OCI-LY7 (cell line): ENCODE measurements at regions not wholly inside any gene's neighbourhood (a gene's known extent, or its start where the extent isn't known, plus 50 kb on each side); places are given as distances from the start of the nearest gene placed in this dataset.

Experiments
- BruUV-seq: library from RNA; stranded (reverse); fragments of 400-500 nt; replicated peaks from 2 replicates; lab custom pipeline; 2021; lab: Mats Ljungman, UMichigan
- CTCF ChIA-PET: fragments of 300-600 bp; sonication (Branson Sonifier 250); formaldehyde crosslinking; loops from one replicate; lab custom pipeline; 2022; ENCODE audit warnings: antibody characterized with exemption; ENCODE audit not compliant: unreplicated experiment; lab: Charles Lee
- POLR2A ChIA-PET: fragments of 300-600 bp; sonication (Branson Sonifier 250); formaldehyde crosslinking; loops from one replicate; lab custom pipeline; 2022; ENCODE audit warnings: antibody characterized with exemption; lab: Charles Lee
- DNase-seq: peaks from one replicate; pipeline ENCODE4 v3.0.0-alpha.2; 2015; ENCODE audit warnings: low spot score
- H2AFZ ChIP-seq: fragments of 200-600 bp; sonication (generic), shearing (Covaris generic); 2 replicates; pipeline ENCODE4 v1.6.1; 2014; ENCODE audit warnings: mild to moderate bottlenecking, antibody characterized with exemption, low read length, moderate library complexity
- H3K27ac ChIP-seq: fragments of 200-600 bp; sonication (generic); 2 replicates; pipeline ENCODE4 v1.5.1; 2014; ENCODE audit warnings: mixed run types, low read depth, mild to moderate bottlenecking, moderate library complexity, low read length, inconsistent platforms; ENCODE audit not compliant: poor library complexity, severe bottlenecking
- H3K36me3 ChIP-seq: fragments of 200-600 bp; sonication (generic); 2 replicates; pipeline ENCODE4 v1.6.1; 2014; ENCODE audit warnings: mild to moderate bottlenecking, antibody characterized with exemption, low read length, moderate library complexity, mixed read lengths; ENCODE audit not compliant: insufficient read depth
- H3K4me1 ChIP-seq: fragments of 200-600 bp; sonication (generic); 2 replicates; pipeline ENCODE4 v1.5.1; 2014; ENCODE audit warnings: mild to moderate bottlenecking, low read length; ENCODE audit not compliant: insufficient read depth, poor library complexity, severe bottlenecking
- H3K4me2 ChIP-seq: fragments of 200-600 bp; sonication (generic); 2 replicates; pipeline ENCODE4 v1.6.1; 2014; ENCODE audit warnings: mild to moderate bottlenecking, low read length
- H3K4me3 ChIP-seq: fragments of 200-600 bp; sonication (generic); 2 replicates; pipeline ENCODE4 v1.5.1; 2014; ENCODE audit warnings: mild to moderate bottlenecking, low read depth, low read length; ENCODE audit not compliant: poor library complexity, severe bottlenecking
- H3K79me2 ChIP-seq: fragments of 200-600 bp; sonication (generic); 2 replicates; pipeline ENCODE4 v1.6.1; 2016; ENCODE audit warnings: low read depth, mild to moderate bottlenecking, low read length, moderate library complexity, mixed read lengths; ENCODE audit not compliant: insufficient read depth
- H3K9me2 ChIP-seq: fragments of 200-600 bp; sonication (generic); 2 replicates; pipeline ENCODE4 v1.6.1; 2016; ENCODE audit warnings: mild to moderate bottlenecking, low read length, mixed read lengths; ENCODE audit not compliant: insufficient read depth
- H3K9me3 ChIP-seq: fragments of 200-600 bp; sonication (generic); 2 replicates; pipeline ENCODE4 v1.6.1; 2014; ENCODE audit warnings: mild to moderate bottlenecking, mixed run types, low read length, mixed read lengths
- H4K20me1 ChIP-seq: fragments of 200-600 bp; sonication (generic); 2 replicates; pipeline ENCODE4 v1.6.1; 2014; ENCODE audit warnings: mild to moderate bottlenecking, antibody characterized with exemption, low read length, moderate library complexity, mixed read lengths; ENCODE audit not compliant: insufficient read depth
- CTCF ChIP-seq: fragments of 200-600 bp; sonication (generic); conservative IDR thresholded peaks from 2 replicates; pipeline ENCODE4 v1.5.1; 2014; ENCODE audit warnings: mild to moderate bottlenecking, antibody characterized with exemption, low read length, moderate library complexity, mixed read lengths
- EZH2phosphoT487 ChIP-seq: fragments of 200-600 bp; sonication (generic); IDR thresholded peaks from 2 replicates; pipeline ENCODE4 v1.6.1; 2018; ENCODE audit warnings: low read depth, borderline replicate concordance, mild to moderate bottlenecking, mixed run types, antibody characterized with exemption, low read length, moderate library complexity, mixed read lengths
- intact Hi-C: fragments of 100-400 bp; cut with micrococcal nuclease; formaldehyde crosslinking; loops from one replicate; pipeline ENCODE4 v1.10.0; 2022; ENCODE audit not compliant: unreplicated experiment

- Histone ChIP-seq H3K79me2 (no peaks in the 10 kb centered on the region), H3K4me2 (peak overlapping the region; percentile 87), H3K4me1 (peaks cover 66% of the 10 kb centered on the region), H3K9me3 (no peaks in the 10 kb centered on the region), H3K27ac (peak overlapping the region; percentile 72), H4K20me1 (no peaks in the 10 kb centered on the region), H3K9me2 (no peaks in the 10 kb centered on the region), H2AFZ (peak overlapping the region; percentile 89; the same call in 1 of the 2 replicates), H3K4me3 (peak overlapping the region; percentile 43), H3K36me3 (no peaks in the 10 kb centered on the region)
- intact Hi-C loops, result loop anchor here (1.0 to 10.0 kb wide), 8 partner anchors 75 to 531 kb away; partner anchors contain the start of genes FAN1 and KLF13
- no peak for TF ChIP-seq CTCF
- no peak for TF ChIP-seq EZH2phosphoT487
- ChIA-PET POLR2A (interaction anchor here (0.5 to 2.4 kb wide), 10 partner anchors 16 to 433 kb away, joined by 3 to 14 read pairs (median 5); no protein-coding TSS in a partner anchor), CTCF (interaction anchor here (0.5 to 7.7 kb wide), 12 partner anchors 25 to 233 kb away, joined by 3 to 121 read pairs (median 6); no protein-coding TSS in a partner anchor)
- DNase-seq, result peak; percentile 38
- no TSS peak for BruUV-seq
Observed at GRCh38 chr15:31435912-31436628, 109.4 kb downstream of the KLF13 start.

- Histone ChIP-seq H2AFZ (peak overlapping the region; percentile 26; the same call in 1 of the 2 replicates), H3K27ac (peak overlapping the region; percentile 2), H3K36me3 (no peaks in the 10 kb centered on the region), H3K9me3 (no peaks in the 10 kb centered on the region), H3K79me2 (no peaks in the 10 kb centered on the region), H3K4me3 (no peak overlapping the region), H3K4me1 (peaks cover 82% of the 10 kb centered on the region), H3K4me2 (peak overlapping the region; percentile 40), H4K20me1 (no peaks in the 10 kb centered on the region), H3K9me2 (no peaks in the 10 kb centered on the region)
- intact Hi-C loops, result loop anchor here (5.0 to 10.0 kb wide), 2 partner anchors 90 to 533 kb away; partner anchors contain the start of gene FAN1
- POLR2A ChIA-PET, result interaction anchor here (0.6 to 3.6 kb wide), 5 partner anchors 14 to 211 kb away, joined by 3 to 33 read pairs (median 6); no protein-coding TSS in a partner anchor
- DNase-seq, result peak; percentile 54
- TF ChIP-seq CTCF (no peak), EZH2phosphoT487 (no peak)
- CTCF ChIA-PET, result interaction anchor here (0.6 to 7.7 kb wide), 7 partner anchors 15 to 362 kb away, joined by 3 to 121 read pairs (median 3); no protein-coding TSS in a partner anchor
- no TSS peak for BruUV-seq
Observed at GRCh38 chr15:31437686-31438085, 111.1 kb downstream of the KLF13 start.
